HG02610 (cell line): ENCODE measurements at regions not wholly inside any gene's neighbourhood (a gene's known extent, or its start where the extent isn't known, plus 50 kb on each side); places are given as distances from the start of the nearest gene placed in this dataset.

Experiments used
- ATAC-seq: cut with Tn5 transposase; IDR thresholded peaks from one replicate; pipeline ENCODE4 v1.9.1; 2021; ENCODE audit warnings: mild to moderate bottlenecking, moderate library complexity; ENCODE audit not compliant: unreplicated experiment

DNA sequence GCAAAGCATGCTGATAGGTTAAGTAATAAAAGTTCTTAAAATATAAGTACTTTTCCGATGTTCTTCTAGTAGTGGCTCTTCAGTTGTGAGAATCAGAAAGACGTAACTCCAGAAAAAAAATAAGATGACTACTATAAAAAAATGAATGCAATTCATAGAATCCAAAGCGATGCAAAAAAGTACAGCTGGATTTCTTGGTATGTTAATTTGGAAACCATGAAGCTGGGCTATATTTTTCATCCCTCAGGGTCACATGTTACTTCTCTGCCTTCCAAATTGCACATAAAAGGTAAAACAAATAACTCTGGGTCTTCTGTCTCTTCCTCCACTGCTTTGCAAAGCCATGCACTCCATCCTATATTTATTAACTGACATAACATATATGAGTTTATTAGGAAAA, 843.9 kb upstream of the DPPA4 start:
- ATAC-seq, result no peak

DNA sequence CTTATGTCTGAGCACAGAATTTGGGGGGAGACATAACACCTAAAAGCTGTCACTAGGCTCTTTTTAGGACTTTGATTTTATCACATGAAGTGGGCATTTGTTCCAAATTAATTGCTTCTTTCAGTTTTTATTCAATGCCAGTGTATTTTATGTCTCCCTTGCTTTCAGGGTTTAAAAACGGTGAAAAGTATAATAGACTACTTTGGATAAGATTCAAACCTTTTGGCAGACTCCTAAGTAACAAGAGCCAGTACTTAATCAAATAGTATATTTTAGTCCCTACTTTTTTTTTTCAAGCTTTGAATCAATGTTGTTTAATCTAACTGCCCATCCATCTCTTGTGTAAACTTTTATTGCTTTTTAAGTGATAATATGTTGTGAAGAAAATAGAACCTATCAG, 847.2 kb upstream of the DPPA4 start:
- ATAC-seq, result no peak

DNA sequence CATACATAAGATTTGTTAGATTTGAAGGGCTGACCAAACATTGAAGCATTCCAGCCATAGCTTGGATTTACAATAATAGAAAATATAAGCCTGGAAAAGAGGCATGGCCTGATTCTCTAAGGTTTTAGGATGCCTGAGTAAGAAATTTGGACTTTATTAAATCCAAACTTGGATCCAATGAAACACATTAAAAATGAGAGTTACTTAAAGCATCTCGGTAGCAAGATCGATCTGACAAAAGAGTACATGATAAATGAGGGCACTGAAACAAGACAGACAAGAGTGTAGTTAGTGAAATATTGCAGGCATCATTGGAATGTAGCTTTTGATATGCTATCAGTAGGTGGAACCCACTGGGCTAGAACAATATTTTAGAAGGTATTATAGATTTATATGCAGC, 855.7 kb upstream of the DPPA4 start:
- ATAC-seq, result no peak

DNA sequence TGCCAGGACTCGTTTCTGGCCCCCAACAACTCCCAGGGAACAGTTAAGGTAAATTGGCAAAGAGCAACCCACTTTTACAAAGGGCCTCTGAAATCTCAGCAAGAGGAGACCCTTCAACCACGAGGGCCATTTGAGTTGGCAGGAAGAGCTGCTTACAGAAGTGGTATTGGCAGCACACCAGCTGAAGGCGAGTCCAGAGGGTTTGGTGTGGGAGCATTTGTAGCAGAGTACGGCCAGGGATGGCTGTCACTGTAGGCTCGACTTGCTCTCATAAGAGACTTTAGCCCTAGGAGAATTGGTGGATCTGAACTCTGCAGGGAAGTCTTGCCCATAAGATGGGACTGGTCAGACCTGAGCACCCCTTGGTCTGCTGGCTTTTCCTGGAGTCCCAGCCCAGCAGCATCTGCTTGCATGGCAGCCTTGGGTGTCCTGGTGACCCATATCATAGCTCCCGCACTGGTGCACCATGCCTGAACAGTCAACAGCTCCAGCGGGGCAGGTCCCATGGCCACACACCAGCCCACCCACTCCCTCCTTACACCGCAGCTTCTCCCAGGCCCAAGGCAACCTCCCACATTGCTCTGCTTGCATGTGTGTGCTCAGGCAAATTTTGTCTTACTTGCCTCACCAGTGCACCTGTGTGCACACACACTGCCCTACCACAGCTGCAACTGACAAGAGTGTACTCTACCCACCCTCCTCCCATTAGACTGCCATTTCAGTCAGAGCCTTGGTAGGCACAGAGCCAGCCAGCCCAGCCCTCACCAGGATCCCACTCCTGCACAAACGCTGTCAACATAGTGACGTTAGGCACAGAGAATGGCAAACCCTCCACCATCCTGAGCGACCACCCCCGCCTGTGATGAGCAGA, 861.6 kb upstream of the DPPA4 start:
- ATAC-seq, result no peak

DNA sequence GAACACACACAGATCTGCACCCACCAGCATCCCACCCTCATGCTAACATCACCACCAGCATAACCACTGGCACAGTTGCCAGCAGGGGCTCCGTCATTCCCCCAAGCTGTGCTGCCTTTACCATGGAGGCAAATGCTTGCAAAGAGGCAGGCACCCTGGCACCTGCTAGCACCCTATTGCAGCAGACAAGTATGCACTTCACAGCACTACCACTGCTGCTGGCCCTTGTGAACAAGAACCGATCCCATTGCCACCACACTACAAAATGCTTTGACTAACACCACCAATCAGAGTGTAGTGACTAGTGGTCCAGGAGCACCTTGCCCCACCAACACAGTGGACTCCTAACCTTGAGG, 862.2 kb upstream of the DPPA4 start:
- no peak for ATAC-seq

DNA sequence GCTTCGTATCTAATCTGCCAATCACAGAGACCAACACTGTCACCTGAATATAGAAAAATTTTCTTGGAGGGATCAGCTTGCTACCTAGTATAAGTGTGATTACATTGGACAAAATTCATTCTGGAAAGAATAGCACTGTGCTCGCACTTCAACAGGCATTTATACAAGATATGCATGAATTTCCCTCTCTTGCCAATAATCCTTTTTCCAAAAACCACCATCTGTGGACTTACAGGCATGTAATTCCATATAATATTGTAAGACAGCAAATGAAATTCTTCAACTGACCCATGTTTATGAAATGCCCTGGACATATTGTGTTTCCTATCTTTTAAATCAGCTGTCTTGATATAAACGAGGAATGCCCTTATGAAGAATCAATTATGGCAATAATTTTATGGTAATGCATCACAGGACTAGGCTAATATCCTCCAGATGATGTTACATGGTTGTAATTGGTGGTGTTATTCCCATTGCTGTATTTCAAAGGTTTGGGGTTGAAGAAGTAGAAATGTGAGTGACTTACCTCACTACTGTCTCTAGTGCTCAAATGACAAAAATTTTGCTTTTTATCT, 861.4 kb upstream of the NECTIN3 start:
- ATAC-seq, result no peak

DNA sequence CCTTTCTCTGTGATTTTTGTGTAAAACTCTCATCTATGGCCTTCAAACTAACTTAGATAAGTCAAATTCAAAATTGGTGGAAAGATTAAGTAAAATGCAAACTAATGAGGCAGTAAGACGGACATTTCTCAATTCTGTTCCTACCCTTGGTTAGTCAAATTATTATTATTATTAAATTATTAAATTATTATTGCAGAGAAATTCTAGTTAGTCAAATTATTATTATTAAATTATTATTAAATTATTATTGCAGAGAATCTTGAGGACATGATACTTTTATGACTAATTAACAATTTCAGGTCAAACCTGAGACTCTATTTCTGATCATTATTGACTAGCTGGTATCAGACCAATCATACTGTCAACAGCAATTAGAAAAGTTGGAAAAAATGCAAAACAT, 845.0 kb upstream of the NECTIN3 start:
- ATAC-seq, result no peak

DNA sequence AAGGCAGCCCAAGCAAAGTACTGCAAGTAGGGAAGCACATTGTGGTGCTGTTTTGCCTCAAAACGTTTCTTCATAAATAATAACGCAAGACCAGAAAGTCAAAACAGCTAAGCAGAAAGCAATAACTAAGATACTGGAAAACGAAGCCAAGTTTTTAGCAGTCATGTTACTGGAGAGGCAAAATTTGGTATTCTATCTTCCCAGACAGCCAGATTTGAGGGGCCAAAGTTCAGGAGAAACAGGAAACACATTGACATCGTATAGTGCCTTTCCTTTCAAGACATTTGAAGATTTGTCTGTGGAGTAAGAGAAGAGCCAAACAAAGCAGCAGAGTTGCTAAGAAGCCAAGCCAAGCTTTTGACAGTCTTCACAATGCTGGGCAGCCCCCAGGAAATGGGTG, 843.6 kb upstream of the NECTIN3 start:
- ATAC-seq, result no peak

DNA sequence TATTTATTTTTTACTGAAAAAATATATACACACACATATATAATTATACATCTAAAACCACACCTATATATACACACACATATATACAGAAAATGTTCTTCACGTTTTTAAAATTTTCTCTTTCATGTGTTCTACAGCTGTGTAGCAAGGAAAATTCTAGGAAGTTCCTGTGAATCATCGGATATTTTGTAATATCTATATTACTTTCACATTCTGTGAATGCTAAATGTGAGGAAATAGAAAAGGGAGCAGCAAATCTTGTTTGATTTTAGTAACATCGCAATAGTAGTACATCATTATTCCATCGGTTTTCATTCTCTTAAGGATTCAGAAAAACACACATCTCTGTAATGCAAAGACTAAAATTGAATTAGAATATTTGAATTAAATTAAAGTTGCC, 836.8 kb upstream of the NECTIN3 start:
- no peak for ATAC-seq

DNA sequence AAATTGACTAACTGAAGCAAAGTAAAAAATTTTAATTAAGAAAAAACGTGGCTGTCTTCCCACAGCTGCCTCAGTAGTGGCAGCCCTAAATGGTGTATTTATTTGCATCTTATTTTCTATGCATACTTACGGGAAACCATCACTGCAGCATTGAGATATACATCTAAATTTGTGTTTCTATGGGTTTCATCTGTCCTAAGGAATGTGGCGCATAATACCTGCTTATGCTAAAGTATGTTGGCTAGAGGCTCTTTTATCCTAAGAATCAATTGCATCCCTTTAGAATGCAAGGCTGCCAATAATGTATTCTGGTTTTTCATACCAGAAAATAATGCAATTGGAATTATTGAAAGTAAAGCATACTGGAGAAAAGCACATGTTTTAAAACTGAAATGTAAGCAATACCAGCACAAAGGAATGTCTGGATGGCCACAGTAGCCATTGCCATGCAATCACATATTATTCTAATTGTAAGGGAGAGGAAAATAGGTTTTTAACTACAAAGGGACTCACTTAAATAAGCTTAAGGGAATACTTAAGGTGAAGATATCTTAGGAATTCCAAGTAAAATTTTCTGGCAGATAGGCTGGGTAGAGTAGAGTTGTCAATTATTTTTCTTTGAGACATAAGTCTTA, 834.5 kb upstream of the NECTIN3 start:
- ATAC-seq, result no peak

DNA sequence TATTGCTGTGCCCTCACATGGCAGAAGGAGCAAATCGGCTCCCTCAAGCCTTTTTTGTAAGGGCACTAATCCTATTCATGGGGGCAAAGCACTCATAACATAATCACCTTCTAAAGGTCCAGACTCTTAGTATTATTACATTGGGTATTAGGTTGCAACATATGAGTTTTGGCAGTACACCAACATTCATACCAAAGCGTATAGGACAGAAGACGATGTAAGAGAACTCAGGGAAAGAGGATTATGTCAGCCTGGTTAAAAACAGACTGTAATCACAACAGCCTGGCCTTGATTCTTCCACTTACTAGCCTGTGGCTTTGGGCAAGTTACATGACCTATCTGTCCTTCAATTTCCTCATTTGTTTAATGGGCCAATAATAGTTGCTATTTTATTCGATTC, 828.5 kb upstream of the NECTIN3 start:
- no peak for ATAC-seq

DNA sequence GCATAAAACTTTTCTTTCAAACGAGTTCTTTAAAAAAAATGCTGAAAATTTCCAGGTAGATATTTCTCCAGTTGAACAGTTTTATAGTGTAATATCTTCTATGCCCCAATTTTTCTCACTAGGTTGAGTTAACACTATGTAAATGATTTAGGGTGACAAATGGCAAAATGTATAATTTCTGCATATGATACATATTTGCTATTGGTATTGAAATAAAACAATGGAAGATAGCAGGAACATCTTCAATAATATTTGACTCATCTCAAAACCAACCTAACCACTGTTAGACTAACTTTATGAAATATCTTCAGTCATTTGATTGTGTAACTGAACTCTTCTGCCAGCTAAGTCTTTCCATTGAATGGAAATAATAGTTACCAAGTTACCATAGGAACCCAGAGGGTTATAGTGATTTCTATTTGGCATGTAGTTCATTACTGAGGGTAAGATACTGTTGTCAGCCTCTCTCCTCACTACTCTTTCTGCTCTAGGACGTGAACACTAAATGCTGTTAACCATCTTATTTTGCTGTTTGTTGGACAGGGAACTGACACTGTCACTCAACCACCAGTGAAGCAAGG, 824.7 kb upstream of the NECTIN3 start:
- no peak for ATAC-seq

DNA sequence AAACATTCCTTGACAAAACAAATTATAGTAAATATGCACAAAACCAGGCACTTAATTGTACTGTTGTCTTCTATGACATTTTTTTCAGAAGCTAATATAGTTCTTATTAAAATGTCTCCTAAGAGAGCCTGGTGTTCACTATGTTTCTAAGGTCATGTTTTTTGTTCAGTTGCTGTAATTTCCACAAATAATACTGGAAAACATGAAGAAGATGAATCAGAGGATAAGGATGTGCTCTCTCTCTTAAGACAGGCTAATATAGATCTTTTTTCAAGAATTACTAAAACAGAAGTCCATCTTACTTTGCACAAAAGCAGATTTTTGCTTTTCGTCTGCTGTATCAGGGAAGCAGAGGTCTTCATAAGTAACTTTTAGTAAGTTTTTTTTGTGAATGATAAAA, 823.0 kb upstream of the NECTIN3 start:
- no peak for ATAC-seq

DNA sequence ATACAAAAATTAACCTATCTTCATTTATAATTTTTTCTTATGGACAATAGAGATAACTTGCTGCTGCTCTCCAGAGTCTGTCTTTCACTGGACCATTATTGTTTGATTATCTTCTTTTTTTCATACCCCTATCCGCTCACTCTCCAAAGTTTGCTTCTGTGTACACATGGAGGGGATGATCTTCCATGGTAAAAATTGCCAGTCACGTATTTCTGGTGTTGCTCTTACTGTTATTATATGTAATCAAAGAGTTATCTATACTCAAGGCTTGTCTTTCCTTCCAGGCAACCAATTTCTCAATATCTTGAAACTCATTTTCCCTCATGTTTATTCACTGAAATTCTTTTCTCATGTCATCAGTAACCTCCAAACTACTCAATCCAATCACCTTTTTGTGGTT, 817.8 kb upstream of the NECTIN3 start:
- no peak for ATAC-seq

DNA sequence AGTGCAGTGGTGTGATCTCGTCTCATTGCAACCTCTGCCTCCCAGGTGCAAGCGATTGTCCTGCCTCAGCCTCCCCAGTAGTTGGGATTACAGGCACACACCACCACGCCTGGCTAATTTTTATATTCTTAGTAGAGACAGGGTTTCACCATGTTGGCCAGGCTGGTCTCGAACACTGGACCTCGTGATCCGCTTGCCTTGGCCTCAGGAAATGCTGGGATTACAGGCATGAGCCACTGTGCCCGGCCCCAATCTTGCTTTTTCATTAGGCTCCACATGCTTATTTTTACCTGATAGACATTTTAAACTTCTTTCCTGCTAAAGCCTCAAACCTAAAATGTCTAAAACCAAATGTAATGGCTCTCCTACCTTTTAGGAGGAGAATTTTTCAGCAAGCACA, 817.0 kb upstream of the NECTIN3 start:
- no peak for ATAC-seq

DNA sequence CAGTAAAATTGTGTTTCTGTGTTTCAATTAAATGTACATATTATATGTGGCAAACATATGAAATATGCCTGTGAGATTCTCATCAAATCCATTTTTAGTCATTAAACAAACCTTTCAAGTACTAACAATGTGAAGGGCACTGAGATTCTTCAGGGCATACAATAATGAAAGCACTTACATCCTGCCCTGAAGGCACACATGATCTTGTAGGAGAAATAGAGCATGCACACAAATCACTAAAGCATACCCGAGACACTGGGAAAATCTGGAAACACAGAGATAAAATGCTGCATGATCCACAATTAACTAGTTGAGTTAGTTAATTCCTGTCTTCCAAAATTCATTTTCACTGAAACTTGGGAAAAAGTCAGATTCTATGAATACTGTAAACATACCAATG, 810.5 kb upstream of the NECTIN3 start:
- ATAC-seq, result no peak

DNA sequence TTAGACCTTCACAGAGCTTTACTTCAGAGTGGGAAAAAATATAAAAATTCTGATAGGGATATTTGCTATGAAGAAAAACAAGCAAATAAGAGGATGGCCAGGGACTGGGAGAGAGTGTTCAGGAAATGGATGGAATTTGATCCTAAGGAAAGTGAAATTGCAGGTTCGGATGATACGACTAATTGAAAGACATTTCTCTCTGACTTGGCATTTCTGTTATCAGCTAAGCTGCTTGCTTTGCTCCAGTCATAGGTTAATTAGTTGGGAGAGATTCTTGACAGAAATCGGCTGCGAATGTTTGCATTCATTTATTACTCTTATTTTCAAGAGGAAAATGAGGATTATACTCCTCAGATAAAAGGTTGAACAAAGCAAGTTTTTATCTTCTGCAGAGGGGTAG, 808.7 kb upstream of the NECTIN3 start:
- no peak for ATAC-seq

DNA sequence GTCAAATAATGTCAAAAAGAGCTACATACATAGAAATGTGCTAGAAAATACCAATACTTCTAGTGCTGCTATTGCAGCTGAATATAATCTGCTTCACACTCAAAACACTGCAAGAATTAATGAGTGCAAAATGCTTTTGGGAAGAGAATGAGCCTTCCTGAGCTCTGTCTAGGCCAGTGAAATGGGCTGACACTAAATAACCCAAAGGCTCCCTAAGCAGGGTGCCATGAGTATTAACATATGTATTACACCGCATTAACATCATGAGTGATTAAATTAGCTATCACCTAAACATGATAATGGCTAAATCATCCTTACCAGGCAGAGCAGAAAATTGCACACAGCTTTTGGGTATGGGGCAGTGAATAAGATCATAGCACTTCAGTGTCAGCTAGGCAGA, 806.3 kb upstream of the NECTIN3 start:
- no peak for ATAC-seq

DNA sequence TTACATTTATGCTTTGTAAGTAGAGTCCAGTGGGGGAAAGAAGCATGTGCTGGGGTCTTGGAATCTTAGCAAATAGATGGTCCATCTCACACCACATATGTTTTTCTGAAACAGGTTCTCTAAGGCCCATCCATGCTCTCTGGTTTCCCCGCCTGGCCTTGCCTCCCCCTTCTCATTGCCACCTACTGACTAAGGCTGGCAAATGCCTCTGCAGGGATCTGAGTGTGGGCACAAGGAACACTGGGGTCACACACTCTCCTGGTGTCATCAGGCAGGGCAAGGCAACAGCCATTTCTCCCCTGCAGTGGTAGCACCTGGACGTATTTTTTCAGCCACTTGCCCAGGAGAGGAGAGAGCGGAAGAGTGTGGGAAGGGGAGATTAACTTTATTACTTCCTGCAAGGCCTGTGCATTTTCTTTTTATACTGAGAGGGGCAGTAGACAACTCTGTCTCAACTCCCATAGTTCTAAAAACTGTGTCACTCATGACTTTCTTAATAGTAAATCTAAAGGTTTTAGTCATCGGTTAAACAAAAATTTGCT, 804.2 kb upstream of the NECTIN3 start:
- ATAC-seq, result no peak

DNA sequence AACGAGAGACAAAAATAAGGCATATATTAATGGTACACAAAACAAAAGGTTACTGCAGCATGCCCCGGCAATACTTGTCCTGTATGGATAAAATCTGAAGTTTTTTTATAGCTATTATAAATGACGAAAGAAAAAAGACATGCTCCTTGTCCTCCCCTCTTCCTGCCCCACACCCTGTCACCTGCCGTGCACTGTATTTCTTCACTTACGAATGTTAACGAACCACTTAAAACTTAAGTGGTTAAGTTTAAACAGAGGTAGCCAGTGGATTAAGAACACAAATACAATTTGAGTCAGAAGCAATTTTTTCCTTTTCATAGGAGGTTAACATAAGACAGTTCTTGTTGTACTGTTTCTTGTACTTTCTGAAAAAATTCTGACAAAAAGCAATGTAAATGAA, 799.1 kb upstream of the NECTIN3 start:
- ATAC-seq, result no peak

DNA sequence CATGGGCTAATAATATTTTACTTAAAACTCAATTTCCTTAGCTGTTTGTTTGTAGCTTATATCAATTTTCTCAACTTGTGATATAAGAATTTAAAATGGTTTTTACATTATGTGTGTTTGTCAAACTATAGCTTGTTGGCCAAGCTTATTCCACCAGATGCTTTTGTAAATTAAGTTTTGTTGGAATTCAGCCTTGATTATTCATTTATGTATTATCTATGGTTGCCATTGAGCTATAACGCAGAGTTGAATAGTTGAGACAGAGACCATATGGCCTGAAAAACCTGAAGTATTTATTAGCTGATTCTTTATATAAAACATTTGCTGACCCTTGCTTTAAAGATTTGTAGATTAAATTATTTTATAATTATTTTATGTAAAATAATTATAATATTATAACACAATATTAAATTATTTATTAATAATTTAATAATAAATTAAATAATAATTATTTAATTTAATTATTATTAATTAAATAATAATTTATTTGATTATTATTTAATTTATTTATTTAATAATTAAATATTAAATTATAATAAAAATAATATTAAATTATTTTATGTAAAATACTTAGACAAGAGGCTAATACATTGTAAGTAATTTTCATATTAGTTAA, 779.6 kb upstream of the NECTIN3 start:
- ATAC-seq, result no peak
